ENCODE measurements at regions not wholly inside any gene's neighbourhood (a gene's known extent, or its start where the extent isn't known, plus 50 kb on each side); places are given as distances from the start of the nearest gene placed in this dataset.

DNA sequence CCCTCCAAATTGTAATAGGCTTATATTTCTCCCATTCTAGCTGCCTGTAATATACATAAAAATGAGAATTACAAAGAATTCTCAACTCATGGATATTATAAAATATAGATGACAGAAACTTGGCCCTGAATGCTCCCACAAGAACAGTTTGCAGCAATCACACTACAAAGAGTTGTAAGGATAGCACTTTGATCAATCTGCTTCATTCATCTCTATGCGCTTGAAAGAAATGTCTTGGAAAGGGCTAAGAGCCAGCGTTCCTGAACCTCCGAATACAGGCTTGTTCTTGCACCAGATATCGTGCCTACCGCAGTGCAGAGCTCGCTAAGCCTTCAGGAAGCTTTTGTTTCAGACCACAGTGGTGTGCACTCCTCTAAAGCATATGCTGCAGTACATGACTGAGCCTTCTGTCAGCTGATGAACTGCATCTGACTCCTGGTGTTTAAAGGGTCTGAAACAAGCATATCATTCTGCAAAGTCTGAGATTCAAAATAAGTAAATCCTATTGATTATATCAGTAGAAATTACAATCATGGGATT, 417.6 kb upstream of the ZFP42 start:
- DNase-seq (ENCODE audit: low spot score), result no peak

DNA sequence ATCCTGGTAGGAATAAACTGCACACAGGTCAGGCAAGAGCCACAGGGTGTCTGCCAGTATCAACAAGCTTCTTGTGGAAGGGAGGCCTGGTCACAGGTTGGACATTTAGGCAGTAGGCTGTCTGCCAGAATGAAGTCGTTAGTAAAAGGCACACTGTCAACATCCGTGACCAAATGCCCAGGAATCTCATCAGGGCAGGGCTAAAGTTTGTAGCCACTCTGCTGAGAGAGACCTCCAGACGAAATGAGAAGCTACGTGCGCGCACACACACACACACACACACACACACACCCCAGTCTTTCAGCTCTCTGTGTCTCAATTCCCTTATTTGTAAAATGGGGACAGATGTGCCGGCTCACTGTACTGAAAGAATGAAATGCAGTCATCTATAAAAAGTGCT, 408.7 kb upstream of the ZFP42 start:
- no peak for DNase-seq (ENCODE audit: low spot score)

DNA sequence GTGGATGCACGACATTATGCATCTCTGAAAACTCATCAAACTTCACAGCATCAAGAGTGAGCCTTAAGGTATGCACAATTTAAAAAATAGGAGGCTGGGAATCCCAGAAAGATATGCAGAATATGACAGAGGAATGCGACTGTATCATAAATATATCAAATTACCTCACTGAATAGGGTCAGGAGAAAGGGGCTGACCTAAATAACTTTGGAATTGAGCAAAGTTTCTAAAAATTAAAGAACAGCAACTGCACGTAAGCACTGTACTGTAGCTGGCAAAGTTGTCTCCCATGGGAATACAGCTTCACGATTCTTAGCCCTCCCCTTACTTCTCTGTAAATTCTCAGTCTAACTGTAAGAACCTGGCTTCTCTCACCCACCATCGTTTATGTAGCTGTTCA, 397.4 kb upstream of the ZFP42 start:
- DNase-seq (ENCODE audit: low spot score), result no peak

DNA sequence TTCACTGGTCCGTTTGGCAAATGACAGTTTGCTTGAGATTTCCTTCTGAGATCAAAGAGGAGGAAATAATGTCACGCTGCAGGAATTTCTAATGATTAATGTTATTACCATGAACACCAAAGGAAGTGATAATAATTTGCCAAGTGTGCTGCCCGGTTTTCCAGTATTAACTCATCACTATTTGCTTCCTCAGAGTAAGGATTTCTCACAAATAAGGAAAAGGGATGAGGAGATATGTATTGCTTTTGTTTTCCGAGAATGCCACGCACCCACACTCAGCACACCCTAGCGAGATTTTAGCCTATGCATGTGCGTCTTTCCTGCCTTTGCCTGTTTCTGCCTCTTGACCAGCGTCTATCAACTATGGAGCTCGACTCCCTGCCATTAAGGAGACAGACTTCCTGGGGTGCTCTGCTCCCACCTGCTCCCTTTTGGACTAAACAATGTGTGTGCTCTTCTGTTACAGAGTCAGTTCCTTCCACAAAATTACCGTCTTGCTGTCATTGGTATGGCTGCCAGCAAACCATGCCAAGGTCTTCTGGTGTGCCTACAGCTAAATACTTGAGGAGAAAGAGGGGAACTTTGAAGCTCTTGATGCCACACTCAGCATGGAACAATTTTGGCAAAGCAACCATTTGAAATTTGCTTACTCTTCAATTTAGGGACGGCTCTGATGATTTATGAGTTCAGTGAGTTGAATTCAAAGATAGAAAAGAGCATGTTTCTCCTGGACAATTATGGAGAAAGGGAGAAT, 393.1 kb upstream of the ZFP42 start:
- DNase-seq (ENCODE audit: low spot score), result peak; percentile 27

DNA sequence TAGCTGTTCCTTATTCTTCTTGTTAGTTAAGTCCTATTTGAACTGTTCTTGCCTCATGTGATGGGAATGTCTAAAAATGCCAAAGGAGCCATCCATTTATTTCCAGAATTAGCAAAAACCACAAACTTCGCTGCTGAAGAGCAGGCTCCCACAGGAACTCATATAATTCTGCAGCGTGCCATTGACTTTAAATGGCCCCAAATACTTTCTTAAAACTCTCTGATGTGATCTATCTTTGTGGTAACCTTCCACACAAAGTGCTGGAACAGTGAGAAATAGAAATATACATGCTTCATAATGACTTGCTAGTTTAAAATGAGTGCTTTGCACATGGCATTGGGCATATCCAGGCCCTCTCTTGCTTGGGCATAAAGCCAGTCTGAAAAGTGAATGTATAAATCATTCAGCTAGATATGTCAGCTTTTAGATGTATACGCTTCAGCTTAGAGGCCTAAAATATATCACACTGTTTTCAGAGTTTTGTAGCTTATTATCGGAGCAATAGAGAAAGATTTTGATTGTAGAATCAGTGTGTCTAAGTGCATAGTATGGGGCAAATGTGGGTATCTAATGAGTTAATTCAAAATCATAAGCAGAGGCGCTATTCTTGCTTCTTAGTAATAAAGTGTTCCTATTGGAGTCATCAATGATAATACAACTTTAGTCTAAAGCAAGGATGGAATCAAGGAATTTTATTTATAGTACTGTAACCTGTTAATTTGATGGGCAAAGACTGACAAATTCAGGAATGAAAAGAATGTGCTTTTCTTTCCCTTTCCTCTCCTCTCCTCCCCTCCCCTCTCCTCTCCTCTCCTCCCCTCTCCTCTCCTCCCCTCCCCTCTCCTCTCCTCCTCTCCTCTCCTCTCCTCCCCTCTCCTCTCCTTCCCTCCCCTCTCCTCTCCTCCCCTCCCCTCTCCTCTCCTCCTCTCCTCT, 392.2 kb upstream of the ZFP42 start:
- peak; percentile 53 for DNase-seq (ENCODE audit: low spot score)

DNA sequence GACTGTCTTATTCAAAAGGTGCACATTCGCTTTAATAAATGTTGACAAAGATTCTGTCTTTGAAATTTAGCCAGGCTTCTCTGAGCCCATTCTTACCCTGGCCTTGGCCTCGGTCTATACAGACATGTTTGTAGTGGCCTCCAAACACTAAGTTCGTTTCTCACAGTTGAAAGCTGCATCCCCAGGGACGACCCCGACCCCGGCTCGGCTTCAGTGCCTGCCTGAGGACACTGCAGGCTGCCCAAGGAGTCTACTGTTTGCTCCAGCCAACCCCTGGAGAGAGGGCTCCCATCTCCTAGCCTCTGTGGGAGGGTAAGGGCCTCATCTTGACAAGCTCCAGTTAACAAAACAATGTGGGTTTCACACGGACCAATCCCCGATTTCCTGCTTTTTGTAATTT, 390.6 kb upstream of the ZFP42 start:
- DNase-seq (ENCODE audit: low spot score), result no peak

DNA sequence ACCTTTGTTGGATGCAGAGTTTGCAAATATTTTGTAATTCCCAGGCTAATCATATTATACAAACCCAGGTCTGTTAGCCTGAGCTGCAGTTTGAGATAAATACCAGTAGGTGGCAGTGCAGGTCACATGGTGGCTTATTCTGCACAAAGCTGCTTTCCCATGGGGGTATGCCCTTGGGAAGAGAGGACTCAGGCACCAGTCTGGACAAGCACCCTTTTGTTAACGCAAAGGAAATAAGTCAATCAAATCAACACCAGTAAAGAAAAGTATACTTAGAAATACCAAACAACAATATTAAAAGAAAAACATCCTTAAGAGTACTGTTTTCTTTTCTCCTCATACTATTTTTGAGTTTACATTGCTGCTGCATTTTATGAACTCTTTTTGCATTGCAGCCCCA, 389.0 kb upstream of the ZFP42 start:
- DNase-seq (ENCODE audit: low spot score), result peak; percentile 65

DNA sequence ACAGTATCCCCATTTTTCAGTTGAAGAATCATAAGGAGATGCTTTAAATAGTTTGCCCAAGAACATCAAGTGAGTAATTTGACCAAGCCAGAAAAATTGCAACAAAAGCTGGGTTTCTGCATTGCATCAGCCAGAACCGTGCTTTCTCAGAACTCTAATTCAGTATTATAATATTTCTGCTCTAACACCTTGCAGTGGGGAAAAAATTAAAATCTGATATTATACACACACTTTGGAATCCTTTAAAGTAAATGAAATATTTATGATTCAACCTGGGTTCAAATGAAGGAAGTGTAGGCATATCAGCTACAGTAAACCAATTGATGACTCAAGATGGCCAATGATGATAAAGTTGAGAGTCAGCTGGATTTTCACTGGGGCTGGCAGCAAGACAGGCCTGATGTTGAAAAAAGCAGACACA, 387.6 kb upstream of the ZFP42 start:
- peak; percentile 37 for DNase-seq (ENCODE audit: low spot score)

DNA sequence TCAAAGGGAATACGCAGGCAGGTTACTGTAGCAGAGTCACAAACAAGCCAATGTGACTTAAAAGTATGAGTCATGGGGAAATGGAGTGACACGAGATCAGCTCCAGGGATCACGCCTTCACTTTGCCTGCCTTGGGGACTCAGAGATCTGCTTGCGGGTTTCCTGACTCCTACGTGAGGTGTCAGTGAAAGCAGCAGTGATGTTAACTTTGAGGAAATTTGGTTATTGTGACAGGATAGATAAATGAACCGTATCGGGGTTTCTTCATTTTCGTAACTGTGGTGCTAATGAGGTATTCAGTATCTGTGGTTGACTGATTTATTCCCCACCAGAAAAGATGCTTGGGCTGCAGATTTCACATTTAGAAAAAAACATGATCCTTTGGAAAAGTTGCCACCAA, 383.3 kb upstream of the ZFP42 start:
- DNase-seq (ENCODE audit: low spot score), result no peak

DNA sequence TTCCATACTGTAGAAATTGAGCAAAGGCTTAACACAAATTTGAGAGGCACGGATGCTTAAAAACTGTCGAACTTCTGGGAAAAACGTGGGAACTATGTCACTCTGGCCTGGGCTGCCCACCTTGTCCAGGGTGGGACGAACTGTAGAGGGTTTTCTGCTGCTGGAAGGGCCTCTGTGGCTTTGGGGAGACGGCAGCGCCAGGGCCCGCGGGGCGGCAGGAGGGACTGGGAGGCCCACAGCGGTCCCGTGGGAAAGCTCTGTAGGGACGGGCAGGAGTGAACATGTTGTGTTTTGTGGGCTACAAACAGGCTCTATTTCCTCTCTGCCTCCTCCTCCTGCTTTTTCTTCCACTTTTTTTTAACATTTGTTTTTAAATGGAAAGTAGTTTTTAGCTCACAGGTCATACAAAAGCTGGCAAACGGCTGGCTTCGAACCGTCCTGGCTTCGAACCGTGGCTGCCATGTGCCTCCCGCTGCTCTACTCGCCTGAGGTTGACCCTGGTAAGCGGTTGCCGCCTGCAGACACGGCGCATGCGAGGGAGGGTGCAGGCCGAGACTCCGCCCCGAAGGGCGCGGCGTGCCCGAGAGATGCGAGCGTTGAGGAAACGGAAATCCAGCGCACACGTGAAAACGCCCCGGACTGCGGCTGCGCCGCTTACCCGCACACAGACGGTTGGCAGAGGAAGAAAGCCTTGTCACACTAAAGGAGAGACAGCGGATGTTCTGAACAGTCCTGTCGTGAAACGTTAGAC, 382.3 kb upstream of the ZFP42 start:
- DNase-seq (ENCODE audit: low spot score), result no peak

DNA sequence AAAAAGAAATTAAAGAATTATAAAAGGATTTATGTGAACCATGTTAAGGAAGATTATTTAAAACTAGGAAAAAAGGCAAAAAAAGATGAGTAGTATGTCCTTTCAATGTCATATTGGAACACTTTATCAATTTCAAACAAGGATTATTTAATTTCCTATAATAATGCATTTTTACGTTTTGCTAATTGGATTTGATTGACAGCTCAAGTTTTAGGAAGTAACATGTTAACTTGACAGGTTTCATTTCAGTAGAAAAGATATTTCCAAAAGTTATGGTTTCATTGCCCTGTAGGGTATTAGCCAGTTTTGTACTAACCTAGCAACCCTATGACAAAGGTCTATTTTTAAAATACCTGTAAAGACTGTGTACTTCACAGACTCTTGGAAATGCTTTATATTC, 379.6 kb upstream of the ZFP42 start:
- DNase-seq (ENCODE audit: low spot score), result no peak

DNA sequence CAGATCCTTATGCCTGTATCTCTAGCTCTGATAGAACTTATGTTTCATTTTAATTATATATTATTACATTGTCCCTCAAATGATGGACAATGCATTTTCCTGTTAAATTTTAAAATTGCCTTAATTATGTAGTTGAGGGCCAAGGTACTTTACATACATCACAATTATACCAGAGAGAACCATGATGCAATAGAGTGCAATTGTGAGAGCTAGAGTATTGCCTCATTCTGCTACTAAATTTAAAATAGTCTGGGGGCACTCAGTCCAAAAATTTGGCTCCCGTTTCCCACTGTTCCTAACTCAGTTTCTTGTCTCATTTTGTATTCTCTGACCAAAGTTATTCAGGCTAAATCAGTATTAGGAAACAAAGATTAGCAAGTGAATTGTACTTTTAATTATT, 378.5 kb upstream of the ZFP42 start:
- DNase-seq (ENCODE audit: low spot score), result no peak

DNA sequence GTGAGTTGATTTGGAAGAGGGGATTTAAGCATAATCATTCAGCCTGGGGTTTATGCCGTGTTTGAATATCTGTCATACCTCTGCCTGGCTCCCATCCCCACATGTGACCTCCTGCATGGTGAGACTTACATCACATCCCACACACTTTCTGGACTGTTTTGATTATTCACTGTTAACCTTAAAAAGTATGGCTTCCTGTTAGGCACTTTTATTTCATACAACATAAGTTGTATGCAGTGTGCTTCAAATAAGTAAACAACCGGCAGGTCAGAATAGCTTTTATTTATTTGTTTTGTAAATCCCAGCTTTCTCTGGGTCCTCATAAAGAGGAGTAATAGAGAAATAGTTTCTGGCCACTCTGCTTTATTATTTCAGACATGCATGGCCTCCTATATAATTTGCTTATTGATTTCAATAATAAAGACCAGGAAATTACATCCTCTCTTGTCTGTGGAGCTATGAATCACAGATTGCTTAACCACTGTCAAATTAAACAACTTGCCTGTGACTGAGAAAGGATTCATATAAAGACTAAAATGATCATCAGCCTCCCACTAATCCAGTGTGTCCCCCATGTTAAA, 376.8 kb upstream of the ZFP42 start:
- peak; percentile 36 for DNase-seq (ENCODE audit: low spot score)

DNA sequence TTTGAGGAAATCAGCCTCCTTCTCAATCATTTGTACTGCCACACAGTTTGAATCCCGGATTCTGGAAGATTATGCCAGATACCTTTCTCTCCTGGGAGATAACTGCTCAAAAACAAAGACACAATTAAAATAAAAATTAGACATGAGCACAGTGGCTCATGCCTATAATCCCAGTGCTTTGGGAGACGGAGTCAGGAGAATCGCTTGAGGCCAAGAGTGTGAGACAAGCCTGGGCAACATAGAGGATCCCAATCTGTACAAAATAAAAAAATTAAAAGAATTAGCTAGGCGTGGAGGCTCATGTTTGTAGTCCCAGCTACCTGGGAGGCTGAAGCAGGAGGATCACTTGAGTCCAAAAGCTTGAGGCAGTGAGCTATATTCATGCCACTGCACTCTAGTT, 376.3 kb upstream of the ZFP42 start:
- no peak for DNase-seq (ENCODE audit: low spot score)

DNA sequence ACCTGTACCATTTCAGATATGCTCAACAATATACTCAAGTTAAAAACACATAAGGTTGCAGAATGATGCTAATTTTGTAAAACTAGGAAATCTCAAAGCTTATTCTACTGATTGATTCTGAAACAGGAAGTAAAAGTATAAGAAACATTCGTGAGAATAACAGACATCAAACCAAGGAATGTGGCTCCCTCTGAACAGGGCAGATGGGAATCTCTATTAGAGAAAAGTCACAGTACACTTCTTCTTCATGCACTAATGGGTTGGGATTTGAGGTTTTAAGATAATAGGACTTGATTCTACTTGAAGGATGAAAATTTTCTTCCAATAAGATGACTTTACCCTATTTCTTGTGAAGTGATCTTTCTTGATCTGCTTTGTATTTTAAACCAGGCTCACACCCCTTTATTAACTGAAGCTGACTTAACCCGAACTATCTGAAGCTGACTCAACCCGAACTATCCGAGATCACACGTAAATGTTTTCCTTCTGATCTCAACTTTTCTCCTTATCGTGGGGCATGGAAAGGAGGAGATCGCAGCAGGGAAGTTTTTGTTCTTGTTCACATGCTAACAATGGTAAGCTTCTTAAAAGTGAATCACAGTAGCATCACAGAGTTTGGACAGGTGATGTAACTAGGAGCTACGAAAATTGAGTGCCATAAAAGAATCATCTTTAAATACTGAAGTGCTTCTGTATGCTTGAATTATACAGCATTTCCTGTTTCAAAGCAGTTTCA, 363.1 kb upstream of the ZFP42 start:
- DNase-seq (ENCODE audit: low spot score), result no peak

DNA sequence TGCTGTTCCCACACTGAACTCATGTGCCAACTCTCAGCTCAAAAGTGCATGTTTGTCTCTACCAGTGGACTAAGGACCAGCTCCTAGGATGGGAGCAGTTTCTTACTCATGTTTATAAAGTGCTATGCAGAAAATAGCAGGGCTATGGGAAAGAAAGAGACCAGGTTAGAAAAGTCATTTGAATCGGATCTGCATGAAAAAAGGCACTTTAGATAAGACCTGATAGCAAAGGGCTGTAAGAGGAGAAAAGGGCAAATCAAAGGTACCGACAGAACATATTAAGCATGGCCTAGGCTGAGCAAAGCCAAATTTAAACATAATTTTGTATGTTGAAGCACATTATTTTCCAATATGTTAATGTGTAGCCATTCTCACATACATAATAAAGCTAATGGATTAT, 362.3 kb upstream of the ZFP42 start:
- no peak for DNase-seq (ENCODE audit: low spot score)

DNA sequence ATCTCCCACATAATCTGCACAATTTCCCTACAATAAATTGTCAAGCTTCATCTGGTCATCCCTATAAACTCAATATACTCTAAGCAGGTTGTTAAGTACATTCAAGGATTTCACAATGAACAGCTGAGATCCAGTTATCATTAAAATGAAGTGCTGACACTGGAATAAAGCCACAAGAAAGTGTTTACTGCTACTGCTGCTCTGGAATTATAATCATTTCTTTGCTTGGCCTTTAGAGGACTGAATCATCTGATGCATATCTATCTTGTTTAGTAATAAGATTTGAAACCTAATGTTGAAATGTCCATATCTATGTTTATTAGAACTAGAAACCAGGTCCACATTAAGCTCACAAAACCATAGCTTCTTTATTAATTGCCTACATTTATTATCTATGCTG, 338.6 kb upstream of the ZFP42 start:
- DNase-seq (ENCODE audit: low spot score), result peak; percentile 46

DNA sequence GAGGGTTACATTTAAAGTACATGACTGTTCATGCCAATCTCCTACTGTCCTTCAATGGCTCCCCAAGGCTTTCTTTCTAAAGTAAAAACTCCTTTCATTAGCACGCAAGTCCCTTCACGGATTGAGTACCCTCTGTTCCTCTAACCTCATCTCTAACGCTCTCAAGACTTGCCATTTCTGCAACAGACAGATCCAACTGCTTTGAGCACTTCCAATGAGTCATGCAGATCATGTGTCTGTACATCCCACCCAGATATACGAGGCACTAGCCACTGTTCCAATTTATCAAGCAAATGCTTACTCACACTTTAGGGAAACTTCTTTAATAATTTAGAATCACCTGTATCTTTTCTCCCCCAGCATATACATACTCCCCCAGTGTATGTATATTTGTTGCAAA, 332.5 kb upstream of the ZFP42 start:
- no peak for DNase-seq (ENCODE audit: low spot score)

DNA sequence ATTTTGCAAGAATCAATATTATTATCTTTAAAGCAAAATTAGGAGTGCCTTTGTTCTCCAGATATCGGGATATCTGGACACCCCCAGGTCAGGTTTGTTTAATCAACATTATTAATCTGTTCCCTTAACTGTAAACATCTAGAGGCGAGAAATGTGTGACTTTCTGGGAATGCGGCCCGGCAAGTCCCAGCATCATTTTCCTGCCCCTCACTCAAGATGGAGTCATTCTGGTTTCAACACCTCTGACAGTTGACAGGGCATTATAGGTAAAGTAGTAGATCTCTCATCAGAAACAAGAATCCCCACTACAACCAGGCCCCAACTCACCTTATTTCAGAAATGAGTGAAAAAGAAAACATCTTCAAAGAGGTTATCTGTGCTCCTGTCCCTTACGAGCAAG, 331.6 kb upstream of the ZFP42 start:
- no peak for DNase-seq (ENCODE audit: low spot score)

DNA sequence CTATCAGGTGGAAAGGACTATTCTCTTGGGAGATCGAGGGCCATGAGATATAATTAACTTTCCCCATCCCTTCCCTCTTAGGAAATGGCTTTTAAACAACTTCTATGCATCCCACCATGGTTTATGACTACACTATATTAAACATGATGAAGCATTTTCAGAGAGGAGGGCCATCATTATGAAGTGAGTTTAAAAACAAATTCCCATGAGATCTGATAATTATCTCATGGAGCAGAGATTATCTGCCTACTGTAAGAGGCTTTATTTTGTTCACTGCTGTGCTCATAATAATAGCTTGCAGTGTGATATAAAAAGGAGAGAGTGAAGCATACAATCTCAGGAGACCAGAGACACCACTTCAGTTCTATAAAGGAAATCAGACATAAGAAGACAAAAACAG, 330.5 kb upstream of the ZFP42 start:
- no peak for DNase-seq (ENCODE audit: low spot score)

DNA sequence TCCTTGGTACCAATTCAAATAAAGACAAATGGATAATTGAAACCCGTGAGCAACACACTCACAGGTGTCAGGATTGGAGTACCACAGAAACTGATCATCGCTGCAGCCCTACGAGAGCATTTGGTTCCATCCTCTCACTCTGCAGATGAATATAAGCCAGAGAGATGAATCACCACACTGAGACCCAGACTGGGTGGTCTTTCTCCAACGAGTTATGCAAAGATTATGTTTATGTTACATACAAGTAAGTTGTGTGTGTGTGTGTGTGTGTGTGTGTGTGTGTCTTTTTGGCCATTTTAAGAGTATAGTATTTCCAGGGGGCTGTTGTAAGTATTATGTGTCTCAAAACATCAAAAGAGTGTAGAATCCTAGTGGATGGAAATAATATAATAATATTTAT, 329.5 kb upstream of the ZFP42 start:
- no peak for DNase-seq (ENCODE audit: low spot score)

Data from AG08396 (cell line).